ENCODE measurements at regions not wholly inside any gene's neighbourhood (a gene's known extent, or its start where the extent isn't known, plus 50 kb on each side); places are given as distances from the start of the nearest gene placed in this dataset.

- no peak for TF ChIP-seq SUZ12 (IDR thresholded peaks at IDR 0.05; ENCODE audit: extremely low read depth, insufficient read depth, insufficient read length)
- no peak for TF ChIP-seq ZNF274 (IDR thresholded peaks at IDR 0.05; ENCODE audit: low read depth, low read length)
These were observed 601.1 kb upstream of the RORB start for GRCh38 chr9:73896061-73896460.
